PC-9 (cell line): ENCODE measurements at regions not wholly inside any gene's neighbourhood (a gene's known extent, or its start where the extent isn't known, plus 50 kb on each side); places are given as distances from the start of the nearest gene placed in this dataset.

Source experiments
- BruUV-seq: library from RNA; stranded (reverse); fragments of 400-500 nt; replicated peaks from 2 replicates; lab custom pipeline; 2021; lab: Mats Ljungman, UMichigan
- CTCF ChIA-PET: fragments of 300-600 bp; sonication (Branson Sonifier 250); formaldehyde crosslinking; loops from one replicate; lab custom pipeline; 2022; ENCODE audit warnings: antibody characterized with exemption; lab: Charles Lee
- POLR2A ChIA-PET: fragments of 300-600 bp; sonication (Branson Sonifier 250); formaldehyde crosslinking; loops from one replicate; lab custom pipeline; 2022; ENCODE audit warnings: antibody characterized with exemption; ENCODE audit not compliant: unreplicated experiment; lab: Charles Lee
- DNase-seq, 2 experiments: peaks; one replicate each; pipeline versions ENCODE4 v3.0.0 to v3.0.0-alpha.2; 2015 to 2022; ENCODE audit warnings: mixed read lengths in 1 of 2
- H2AFZ ChIP-seq: fragments of 200-600 bp; sonication (generic); 2 replicates; pipeline ENCODE4 v1.8.1; 2017; ENCODE audit warnings: antibody characterized with exemption
- H3F3A ChIP-seq: fragments of 200-600 bp; sonication (generic); 2 replicates; pipeline ENCODE4 v1.8.1; 2017; ENCODE audit warnings: antibody characterized with exemption, mild to moderate bottlenecking, low read depth; ENCODE audit not compliant: insufficient read depth
- H3K27ac ChIP-seq: fragments of 200-600 bp; sonication (generic); 2 replicates; pipeline ENCODE4 v1.6.1; 2016; ENCODE audit warnings: mixed run types
- H3K27me3 ChIP-seq: fragments of 200-600 bp; sonication (generic); 2 replicates; pipeline ENCODE4 v1.6.1; 2016; ENCODE audit warnings: low read depth, mixed run types; ENCODE audit not compliant: insufficient read depth
- H3K36me3 ChIP-seq: fragments of 200-600 bp; sonication (generic); 2 replicates; pipeline ENCODE4 v1.6.1; 2016; ENCODE audit warnings: low read depth, mixed run types
- H3K4me1 ChIP-seq: fragments of 200-600 bp; sonication (generic); replicated peaks from 2 replicates; pipeline ENCODE4 v1.6.1; 2016; ENCODE audit warnings: mixed run types; ENCODE audit not compliant: insufficient read depth
- H3K4me2 ChIP-seq: fragments of 200-600 bp; sonication (generic); 2 replicates; pipeline ENCODE4 v1.6.1; 2017; ENCODE audit warnings: mixed run types
- H3K4me3 ChIP-seq: fragments of 200-600 bp; sonication (generic); 2 replicates; pipeline ENCODE4 v1.6.1; 2016; ENCODE audit warnings: mixed run types
- H3K79me2 ChIP-seq: fragments of 200-600 bp; sonication (generic); 2 replicates; pipeline ENCODE4 v1.6.1; 2017; ENCODE audit warnings: low read depth, mixed run types
- H3K9me2 ChIP-seq: fragments of 200-600 bp; sonication (generic); 2 replicates; pipeline ENCODE4 v1.8.1; 2017; ENCODE audit warnings: mild to moderate bottlenecking; ENCODE audit not compliant: insufficient read depth
- H3K9me3 ChIP-seq: fragments of 200-600 bp; sonication (generic); 2 replicates; pipeline ENCODE4 v1.8.1; 2016; ENCODE audit warnings: low read depth; ENCODE audit not compliant: insufficient read depth
- H4K20me1 ChIP-seq: fragments of 200-600 bp; sonication (generic); 2 replicates; pipeline ENCODE4 v1.8.1; 2017; ENCODE audit not compliant: insufficient read depth
- EZH2 ChIP-seq: fragments of 200-600 bp; sonication (generic); IDR thresholded peaks from 2 replicates; pipeline ENCODE4 v1.8.0; 2017; ENCODE audit warnings: antibody characterized with exemption, low read depth
- intact Hi-C: fragments of 100-400 bp; cut with micrococcal nuclease; formaldehyde crosslinking; loops from one replicate; pipeline ENCODE4 v1.10.0; 2022; ENCODE audit not compliant: unreplicated experiment
- TF ChIP-seq, protein P1 (sequence below): fragments of 200-600 bp; sonication (generic); conservative IDR thresholded peaks from 2 replicates; pipeline ENCODE4 v1.6.1; 2017; ENCODE audit warnings: mixed run types, antibody characterized with exemption, mild to moderate bottlenecking, moderate library complexity

- DNase-seq = no peak
- H3K27me3 ChIP-seq = no peaks in the 10 kb centered on the region
- ChIA-PET CTCF (no interaction called here), POLR2A (no interaction called here)
- H3K9me3 ChIP-seq = no peaks in the 10 kb centered on the region
- H4K20me1 ChIP-seq = no peaks in the 10 kb centered on the region
- H3K79me2 ChIP-seq = no peaks in the 10 kb centered on the region
- BruUV-seq = no TSS peak
- no peaks in the 10 kb centered on the region for H3K36me3 ChIP-seq
- H3K4me2 ChIP-seq = no peak overlapping the region
- intact Hi-C loops = no loop called here
- H3K4me3 ChIP-seq = no peak overlapping the region
- no peaks in the 10 kb centered on the region for H3K9me2 ChIP-seq
- H3F3A ChIP-seq = no peaks in the 10 kb centered on the region
- no peaks in the 10 kb centered on the region for H3K4me1 ChIP-seq
- no peak overlapping the region for H2AFZ ChIP-seq
- TF ChIP-seq, protein P1, sequence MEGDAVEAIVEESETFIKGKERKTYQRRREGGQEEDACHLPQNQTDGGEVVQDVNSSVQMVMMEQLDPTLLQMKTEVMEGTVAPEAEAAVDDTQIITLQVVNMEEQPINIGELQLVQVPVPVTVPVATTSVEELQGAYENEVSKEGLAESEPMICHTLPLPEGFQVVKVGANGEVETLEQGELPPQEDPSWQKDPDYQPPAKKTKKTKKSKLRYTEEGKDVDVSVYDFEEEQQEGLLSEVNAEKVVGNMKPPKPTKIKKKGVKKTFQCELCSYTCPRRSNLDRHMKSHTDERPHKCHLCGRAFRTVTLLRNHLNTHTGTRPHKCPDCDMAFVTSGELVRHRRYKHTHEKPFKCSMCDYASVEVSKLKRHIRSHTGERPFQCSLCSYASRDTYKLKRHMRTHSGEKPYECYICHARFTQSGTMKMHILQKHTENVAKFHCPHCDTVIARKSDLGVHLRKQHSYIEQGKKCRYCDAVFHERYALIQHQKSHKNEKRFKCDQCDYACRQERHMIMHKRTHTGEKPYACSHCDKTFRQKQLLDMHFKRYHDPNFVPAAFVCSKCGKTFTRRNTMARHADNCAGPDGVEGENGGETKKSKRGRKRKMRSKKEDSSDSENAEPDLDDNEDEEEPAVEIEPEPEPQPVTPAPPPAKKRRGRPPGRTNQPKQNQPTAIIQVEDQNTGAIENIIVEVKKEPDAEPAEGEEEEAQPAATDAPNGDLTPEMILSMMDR = no peak
- TF ChIP-seq EZH2 = no peak
- H3K27ac ChIP-seq = no peak overlapping the region
These were observed 1434.3 kb upstream of the TENM3 start for GRCh38 chr4:180808862-180809261.

DNA sequence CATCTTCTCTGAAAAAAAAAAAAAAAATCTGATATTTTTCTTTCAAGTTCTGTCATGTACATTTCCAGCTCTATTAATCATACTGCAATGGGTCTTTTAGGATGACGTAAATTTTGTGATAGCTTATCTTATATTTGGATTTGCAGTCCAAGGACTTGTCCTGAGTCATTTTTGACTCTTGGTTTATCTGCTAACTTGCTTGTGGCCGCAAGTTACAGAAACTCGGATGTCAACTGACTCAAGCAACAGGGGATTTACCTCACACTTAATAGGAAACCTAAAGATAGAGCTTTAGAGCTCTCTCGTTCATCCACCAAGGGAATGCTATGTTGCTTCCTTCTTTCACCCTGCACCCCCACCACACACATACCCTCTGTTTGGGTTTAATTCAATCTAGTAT, 1433.8 kb upstream of the TENM3 start:
- DNase-seq = no peak
- no peaks in the 10 kb centered on the region for H3K79me2 ChIP-seq
- no peak overlapping the region for H3K27ac ChIP-seq
- H3K4me2 ChIP-seq = no peak overlapping the region
- H3K27me3 ChIP-seq = no peaks in the 10 kb centered on the region
- BruUV-seq = no TSS peak
- H3K36me3 ChIP-seq = no peaks in the 10 kb centered on the region
- no peak overlapping the region for H2AFZ ChIP-seq
- H3K9me2 ChIP-seq = no peaks in the 10 kb centered on the region
- no peaks in the 10 kb centered on the region for H3F3A ChIP-seq
- no peak overlapping the region for H3K4me3 ChIP-seq
- no peaks in the 10 kb centered on the region for H4K20me1 ChIP-seq
- intact Hi-C loops = no loop called here
- no peaks in the 10 kb centered on the region for H3K9me3 ChIP-seq
- POLR2A ChIA-PET = no interaction called here
- H3K4me1 ChIP-seq = no peaks in the 10 kb centered on the region
- TF ChIP-seq, protein P1 = no peak
- no peak for TF ChIP-seq EZH2
- CTCF ChIA-PET = no interaction called here

DNA sequence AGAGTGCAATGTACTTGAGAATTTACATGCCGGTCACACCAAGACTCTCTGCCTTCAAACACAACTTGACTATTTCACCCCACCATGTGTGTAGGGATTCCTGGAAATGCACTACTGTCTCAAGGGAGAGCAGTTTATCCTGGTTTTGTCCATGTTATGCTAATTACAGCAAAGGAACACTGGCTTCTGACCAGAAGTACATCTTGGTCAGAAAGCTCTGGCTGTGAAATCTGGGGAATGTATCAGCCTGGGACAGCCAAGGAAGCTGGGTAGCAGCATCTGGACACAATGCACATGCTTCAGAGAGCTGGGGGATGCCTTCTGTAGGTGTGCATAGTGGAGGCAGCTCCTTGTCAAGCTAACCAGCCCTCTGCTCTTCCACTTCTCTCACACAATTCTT, 1432.6 kb upstream of the TENM3 start:
- BruUV-seq = no TSS peak
- Histone ChIP-seq H3K4me1 (no peaks in the 10 kb centered on the region), H4K20me1 (no peaks in the 10 kb centered on the region), H3K4me2 (no peak overlapping the region), H3F3A (no peaks in the 10 kb centered on the region), H3K36me3 (no peaks in the 10 kb centered on the region), H3K79me2 (no peaks in the 10 kb centered on the region), H3K27me3 (no peaks in the 10 kb centered on the region), H3K4me3 (no peak overlapping the region), H3K9me3 (no peaks in the 10 kb centered on the region), H3K9me2 (no peaks in the 10 kb centered on the region), H3K27ac (no peak overlapping the region), H2AFZ (no peak overlapping the region)
- no peak for DNase-seq
- TF ChIP-seq, protein P1 = no peak
- TF ChIP-seq EZH2 = no peak
- ChIA-PET CTCF (no interaction called here), POLR2A (no interaction called here)
- intact Hi-C loops = no loop called here
